Sigmoid colon (tissue), 6 donors: ENCODE measurements at regions not wholly inside any gene's neighbourhood (a gene's known extent, or its start where the extent isn't known, plus 50 kb on each side); places are given as distances from the start of the nearest gene placed in this dataset.

Experiments used
- DNase-seq: peaks from one replicate; pipeline ENCODE4 v3.0.0-alpha.2; 2019
- H3K27ac ChIP-seq, 4 donors: fragments of 200-600 bp; sonication (generic); one replicate each; pipeline ENCODE4 v1.5.1; 2016 to 2019; ENCODE audit warnings: mild to moderate bottlenecking in 1 of 4
- H3K27me3 ChIP-seq, 3 donors: fragments of 200-600 bp; sonication (generic); one replicate each; pipeline ENCODE4 v1.5.1; 2019; ENCODE audit warnings: mild to moderate bottlenecking in 1 of 3
- H3K36me3 ChIP-seq, 4 donors: fragments of 200-600 bp; sonication (generic); one replicate each; pipeline ENCODE4 v1.5.1; 2016 to 2019
- H3K4me1 ChIP-seq, 4 donors: fragments of 200-600 bp; sonication (generic); one replicate each; pipeline ENCODE4 v1.5.1; 2017 to 2019
- H3K4me3 ChIP-seq, 4 donors: fragments of 200-600 bp; sonication (generic); one replicate each; pipeline ENCODE4 v1.5.1; 2017 to 2019; ENCODE audit warnings: mild to moderate bottlenecking in 2 of 4, moderate library complexity in 1 of 4
- H3K9me3 ChIP-seq, 4 donors: fragments of 200-600 bp in 3 of 4; sonication (generic) in 3 of 4; one replicate each; pipeline versions ENCODE4 v1.5.1 to v1.6.1; 2013 to 2019
- CTCF ChIP-seq, 4 experiments: fragments of 450-650 bp in 3 of 4; fragments of 200-600 bp in 1 of 4; IDR thresholded peaks; one replicate each; pipeline ENCODE4 v1.5.1; 2016 to 2019; ENCODE audit warnings: antibody characterized with exemption in 4 of 4, mild to moderate bottlenecking in 3 of 4, moderate library complexity in 2 of 4
- EP300 ChIP-seq, 4 donors: sonication (generic); formaldehyde crosslinking; IDR thresholded peaks; one replicate each; pipeline ENCODE4 v1.6.1; 2017; ENCODE audit warnings: antibody characterized with exemption in 4 of 4
- POLR2A ChIP-seq, 2 donors: fragments of 450-650 bp; IDR thresholded peaks; one replicate each; pipeline ENCODE4 v1.6.1; 2016; ENCODE audit warnings: antibody characterized with exemption in 2 of 2, mild to moderate bottlenecking in 2 of 2, moderate library complexity in 2 of 2
- POLR2AphosphoS5 ChIP-seq, 4 donors: sonication (generic); formaldehyde crosslinking; IDR thresholded peaks; one replicate each; pipeline ENCODE4 v1.6.1; 2017; ENCODE audit warnings: antibody characterized with exemption in 4 of 4
- WGBS, 2 donors: extraction: QIAGEN DNeasy Blood & Tissue Kit; methylation state at CpG; one replicate each; pipeline ENCODE4 v1.1.7; 2013; 5-methylcytosine and 5-hydroxymethylcytosine counted together
- intact Hi-C: fragments of 100-400 bp; cut with DNase I; formaldehyde crosslinking; loops from one replicate; pipeline ENCODE4 v1.15.1; 2023
- donor health status: healthy with polysubstance abuse.
- donor health status: healthy.

- WGBS, 2 donors, result 60 to 88% methylated on average over 2 of the region's 2 CpGs
Measured at GRCh38 chr12:89262855-89263552, 89.3 kb downstream of the DUSP6 start.

GRCh38 chr12:89261982-89262381 is 90.3 kb downstream of the DUSP6 start:
- WGBS, 2 donors, result 18 to 58% methylated on average over 4 of the region's 4 CpGs
- DNase-seq, result no peak
- no peak for TF ChIP-seq EP300 (IDR thresholded peaks at IDR 0.05)
- TF ChIP-seq CTCF (IDR thresholded peaks at IDR 0.05), result no peak
- no peak for TF ChIP-seq POLR2A (IDR thresholded peaks at IDR 0.05)
- no peak for TF ChIP-seq POLR2AphosphoS5 (IDR thresholded peaks at IDR 0.05)
- H3K27ac ChIP-seq, result no peak overlapping the region
- no peaks in the 10 kb centered on the region for H3K4me1 ChIP-seq
- H3K36me3 ChIP-seq, result no peaks in the 10 kb centered on the region
- H3K4me3 ChIP-seq, result no peak overlapping the region
- no peaks in the 10 kb centered on the region for H3K27me3 ChIP-seq
- H3K9me3 ChIP-seq, result no peaks in the 10 kb centered on the region
- intact Hi-C loops, result no loop called here

More at GRCh38 chr12:89262855-89263552, 89.3 kb downstream of the DUSP6 start:
- no peak overlapping the region for H3K27ac ChIP-seq
- H3K4me1 ChIP-seq, result no peaks in the 10 kb centered on the region
- H3K36me3 ChIP-seq, result no peaks in the 10 kb centered on the region
- no peaks in the 10 kb centered on the region for H3K27me3 ChIP-seq
- no peak overlapping the region for H3K4me3 ChIP-seq
- DNase-seq, result no peak
- H3K9me3 ChIP-seq, result no peaks in the 10 kb centered on the region
- intact Hi-C loops, result no loop called here
- no peak for TF ChIP-seq POLR2A (IDR thresholded peaks at IDR 0.05)
- no peak for TF ChIP-seq POLR2AphosphoS5 (IDR thresholded peaks at IDR 0.05)
- TF ChIP-seq CTCF (IDR thresholded peaks at IDR 0.05), result no peak
- no peak for TF ChIP-seq EP300 (IDR thresholded peaks at IDR 0.05)

GRCh38 chr12:89260841-89261637 is 91.3 kb downstream of the DUSP6 start:
- intact Hi-C loops, result no loop called here
- H3K4me3 ChIP-seq, result no peak overlapping the region
- DNase-seq, result no peak
- no peaks in the 10 kb centered on the region for H3K36me3 ChIP-seq
- no peaks in the 10 kb centered on the region for H3K4me1 ChIP-seq
- no peaks in the 10 kb centered on the region for H3K27me3 ChIP-seq
- no peak overlapping the region for H3K27ac ChIP-seq
- no peak for TF ChIP-seq CTCF (IDR thresholded peaks at IDR 0.05)
- TF ChIP-seq POLR2A (IDR thresholded peaks at IDR 0.05), result no peak
- no peak for TF ChIP-seq POLR2AphosphoS5 (IDR thresholded peaks at IDR 0.05)
- TF ChIP-seq EP300 (IDR thresholded peaks at IDR 0.05), result no peak
- no peaks in the 10 kb centered on the region for H3K9me3 ChIP-seq

GRCh38 chr12:89259821-89260220 is 92.5 kb downstream of the DUSP6 start:
- WGBS, 2 donors, result 93 to 95% methylated on average over 3 of the region's 3 CpGs
- Histone ChIP-seq H3K27ac (no peak overlapping the region), H3K9me3 (no peaks in the 10 kb centered on the region), H3K4me1 (no peaks in the 10 kb centered on the region), H3K27me3 (no peaks in the 10 kb centered on the region), H3K4me3 (no peak overlapping the region), H3K36me3 (no peaks in the 10 kb centered on the region)
- intact Hi-C loops, result no loop called here
- DNase-seq, result no peak
- TF ChIP-seq POLR2AphosphoS5 (IDR thresholded peaks at IDR 0.05) (no peak), CTCF (IDR thresholded peaks at IDR 0.05) (no peak), POLR2A (IDR thresholded peaks at IDR 0.05) (no peak), EP300 (IDR thresholded peaks at IDR 0.05) (no peak)
